HEK293 (cell line): ENCODE measurements at regions not wholly inside any gene's neighbourhood (a gene's known extent, or its start where the extent isn't known, plus 50 kb on each side); places are given as distances from the start of the nearest gene placed in this dataset.

Source experiments
- CTCF ChIA-PET: fragments of 350-600 bp; formaldehyde crosslinking; extraction: SDS; loops from one replicate; lab custom pipeline; 2021; ENCODE audit warnings: antibody characterized with exemption; lab: Yijun Ruan, JAX
- POLR2A ChIA-PET: fragments of 300-600 bp; formaldehyde crosslinking; extraction: SDS; loops from one replicate; lab custom pipeline; 2020; ENCODE audit warnings: antibody characterized with exemption, inconsistent platforms; lab: Yijun Ruan, JAX
- H3K27ac ChIP-seq: fragments of 200-500 bp; sonication (Bioruptor generic); 2 replicates; pipeline ENCODE4 v1.5.1; 2014; ENCODE audit warnings: low read depth, low read length, control low read depth, inconsistent platforms; ENCODE audit errors: extremely low read depth
- H3K36me3 ChIP-seq, 2 experiments: fragments of 200-500 bp in 1 of 2; sonication (Bioruptor generic) in 1 of 2; 1 replicate in 1 of 2; 2 replicates in 1 of 2; pipeline ENCODE4 v1.5.1; 2014 to 2017; ENCODE audit warnings: inconsistent platforms in 2 of 2, low read length in 2 of 2; ENCODE audit not compliant: control insufficient read depth in 2 of 2, insufficient read depth in 1 of 2
- H3K4me1 ChIP-seq: fragments of 200-500 bp; sonication (Bioruptor generic); 2 replicates; pipeline ENCODE4 v1.5.1; 2014; ENCODE audit warnings: mild to moderate bottlenecking, low read length, inconsistent platforms; ENCODE audit not compliant: control insufficient read depth, insufficient read depth
- H3K4me3 ChIP-seq: 2 replicates; pipeline ENCODE4 v1.5.1; 2011; ENCODE audit warnings: low read depth, mild to moderate bottlenecking, control low read depth, low read length, moderate library complexity
- H3K9me3 ChIP-seq: fragments of 200-500 bp; sonication (Bioruptor generic); 2 replicates; pipeline ENCODE4 v1.5.1; 2014; ENCODE audit warnings: low read depth, low read length, inconsistent platforms; ENCODE audit not compliant: control insufficient read depth, insufficient read depth
- BCL11B ChIP-seq: fragments of 450-650 bp; formaldehyde crosslinking; IDR thresholded peaks from 2 replicates; pipeline ENCODE4 v1.5.1; 2016; ENCODE audit warnings: low read depth, missing biosample characterization, missing genetic modification characterization
- KLF10 ChIP-seq: fragments of 450-650 bp; IDR thresholded peaks from 2 replicates; pipeline ENCODE4 v1.5.1; 2018; ENCODE audit warnings: missing biosample characterization, mild to moderate bottlenecking, missing genetic modification characterization
- KLF7 ChIP-seq: fragments of 450-650 bp; formaldehyde crosslinking; IDR thresholded peaks from 2 replicates; pipeline ENCODE4 v1.5.1; 2016; ENCODE audit warnings: missing biosample characterization, missing genetic modification characterization, borderline replicate concordance
- MZF1 ChIP-seq: fragments of 450-650 bp; formaldehyde crosslinking; IDR thresholded peaks from 2 replicates; pipeline ENCODE4 v1.5.1; 2017; ENCODE audit warnings: missing biosample characterization, missing genetic modification characterization, borderline replicate concordance
- SP3 ChIP-seq: fragments of 450-650 bp; formaldehyde crosslinking; IDR thresholded peaks from 2 replicates; pipeline ENCODE4 v1.5.1; 2016; ENCODE audit warnings: missing biosample characterization, missing genetic modification characterization
- ZBTB17 ChIP-seq: fragments of 450-650 bp; formaldehyde crosslinking; IDR thresholded peaks from 2 replicates; pipeline ENCODE4 v1.5.1; 2016; ENCODE audit warnings: missing biosample characterization, missing genetic modification characterization
- ZBTB48 ChIP-seq: fragments of 450-650 bp; formaldehyde crosslinking; IDR thresholded peaks from 2 replicates; pipeline ENCODE4 v1.5.1; 2016; ENCODE audit warnings: missing biosample characterization, missing genetic modification characterization
- ZBTB7A ChIP-seq: fragments of 450-650 bp; formaldehyde crosslinking; IDR thresholded peaks from 2 replicates; pipeline ENCODE4 v1.5.1; 2016; ENCODE audit warnings: low read depth, missing biosample characterization, missing genetic modification characterization
- ZEB2 ChIP-seq: fragments of 450-650 bp; formaldehyde crosslinking; IDR thresholded peaks from 2 replicates; pipeline ENCODE4 v1.5.1; 2016; ENCODE audit warnings: missing biosample characterization, missing genetic modification characterization
- ZFP37 ChIP-seq: fragments of 450-650 bp; formaldehyde crosslinking; IDR thresholded peaks from 2 replicates; pipeline ENCODE4 v1.5.1; 2016; ENCODE audit warnings: missing biosample characterization, missing genetic modification characterization
- ZNF155 ChIP-seq: fragments of 450-650 bp; formaldehyde crosslinking; IDR thresholded peaks from 2 replicates; pipeline ENCODE4 v1.5.1; 2016; ENCODE audit warnings: missing biosample characterization, missing genetic modification characterization
- ZNF362 ChIP-seq: fragments of 450-650 bp; formaldehyde crosslinking; IDR thresholded peaks from 2 replicates; pipeline ENCODE4 v1.5.1; 2016; ENCODE audit warnings: missing biosample characterization, missing genetic modification characterization
- ZNF561 ChIP-seq: fragments of 450-650 bp; IDR thresholded peaks from 2 replicates; pipeline ENCODE4 v1.5.1; 2018; ENCODE audit warnings: missing biosample characterization, missing genetic modification characterization, borderline replicate concordance
- ZNF624 ChIP-seq: fragments of 450-650 bp; formaldehyde crosslinking; IDR thresholded peaks from 2 replicates; pipeline ENCODE4 v1.5.1; 2017; ENCODE audit warnings: missing biosample characterization, missing genetic modification characterization
- ZNF677 ChIP-seq: fragments of 450-650 bp; IDR thresholded peaks from 2 replicates; pipeline ENCODE4 v1.5.0; 2018; ENCODE audit warnings: missing biosample characterization, mild to moderate bottlenecking, missing genetic modification characterization, moderate library complexity
- ZNF692 ChIP-seq: fragments of 450-650 bp; formaldehyde crosslinking; IDR thresholded peaks from 2 replicates; pipeline ENCODE4 v1.5.1; 2016; ENCODE audit warnings: missing biosample characterization, missing genetic modification characterization
- ZNF776 ChIP-seq: fragments of 450-650 bp; formaldehyde crosslinking; IDR thresholded peaks from 2 replicates; pipeline ENCODE4 v1.5.0; 2017; ENCODE audit warnings: missing biosample characterization, missing genetic modification characterization, borderline replicate concordance
- TF ChIP-seq, protein P1 (sequence below): fragments of 450-650 bp; formaldehyde crosslinking; IDR thresholded peaks from 2 replicates; pipeline ENCODE4 v1.5.1; 2016; ENCODE audit warnings: missing biosample characterization, missing genetic modification characterization
- TF ChIP-seq, protein P2 (sequence below): fragments of 450-650 bp; formaldehyde crosslinking; IDR thresholded peaks from 2 replicates; pipeline ENCODE4 v1.5.1; 2016; ENCODE audit warnings: missing biosample characterization, missing genetic modification characterization, borderline replicate concordance
- TF ChIP-seq, protein P3 (sequence below): fragments of 450-650 bp; formaldehyde crosslinking; IDR thresholded peaks from 2 replicates; pipeline ENCODE4 v1.5.1; 2016; ENCODE audit warnings: missing biosample characterization, missing genetic modification characterization

DNA sequence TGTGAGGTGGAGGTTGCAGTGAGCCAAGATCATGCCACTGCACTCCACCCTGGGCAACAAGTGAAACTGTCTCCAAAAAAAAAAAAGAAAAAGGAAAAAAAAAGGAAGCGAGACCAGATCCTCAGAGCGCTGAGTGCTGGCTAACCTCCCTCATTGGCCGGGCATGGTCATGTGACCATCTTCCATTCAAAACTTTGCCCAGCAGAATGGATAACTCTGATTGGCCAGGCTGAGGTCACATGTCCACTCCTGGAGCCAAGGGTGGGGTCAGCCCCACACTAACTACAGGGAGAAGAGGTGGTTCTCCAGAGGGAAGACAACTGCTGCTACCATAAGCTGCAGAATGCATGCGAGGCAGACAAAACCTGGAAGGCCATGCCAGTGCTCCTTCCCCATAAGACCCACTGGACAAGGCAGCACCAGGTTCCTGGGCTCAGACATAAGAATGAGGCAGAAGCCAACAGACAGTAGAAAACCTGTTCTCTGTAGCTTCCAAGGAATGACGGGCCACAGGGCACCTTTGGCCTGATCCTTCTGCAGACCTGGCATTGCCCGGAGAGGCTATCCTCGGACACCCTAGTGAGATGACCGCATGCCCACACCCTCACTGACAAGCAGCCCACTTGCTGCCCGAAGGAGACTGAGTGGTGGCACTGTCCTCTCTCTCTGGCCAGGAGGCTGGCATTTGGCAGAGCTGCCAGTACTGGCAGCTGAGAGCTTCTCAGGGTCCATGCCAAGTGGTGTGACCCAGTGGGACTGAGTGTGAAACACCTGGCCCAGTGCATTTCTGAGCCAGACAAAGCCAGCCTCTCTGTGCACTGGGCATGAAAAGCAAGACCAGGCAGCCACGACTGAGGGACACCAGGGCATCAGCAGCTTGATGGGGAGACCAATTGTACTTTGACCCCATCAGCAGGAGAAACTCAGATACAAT, 311.9 kb upstream of the SULF2 start:
- Histone ChIP-seq H3K36me3 (no peaks in the 10 kb centered on the region), H3K4me1 (no peaks in the 10 kb centered on the region), H3K27ac (no peak overlapping the region), H3K9me3 (no peaks in the 10 kb centered on the region), H3K4me3 (no peak overlapping the region)
- POLR2A ChIA-PET, result no interaction called here
- TF ChIP-seq MZF1 (no peak), ZNF776 (tag by site-specific recombination) (no peak)
- TF ChIP-seq, protein P1, sequence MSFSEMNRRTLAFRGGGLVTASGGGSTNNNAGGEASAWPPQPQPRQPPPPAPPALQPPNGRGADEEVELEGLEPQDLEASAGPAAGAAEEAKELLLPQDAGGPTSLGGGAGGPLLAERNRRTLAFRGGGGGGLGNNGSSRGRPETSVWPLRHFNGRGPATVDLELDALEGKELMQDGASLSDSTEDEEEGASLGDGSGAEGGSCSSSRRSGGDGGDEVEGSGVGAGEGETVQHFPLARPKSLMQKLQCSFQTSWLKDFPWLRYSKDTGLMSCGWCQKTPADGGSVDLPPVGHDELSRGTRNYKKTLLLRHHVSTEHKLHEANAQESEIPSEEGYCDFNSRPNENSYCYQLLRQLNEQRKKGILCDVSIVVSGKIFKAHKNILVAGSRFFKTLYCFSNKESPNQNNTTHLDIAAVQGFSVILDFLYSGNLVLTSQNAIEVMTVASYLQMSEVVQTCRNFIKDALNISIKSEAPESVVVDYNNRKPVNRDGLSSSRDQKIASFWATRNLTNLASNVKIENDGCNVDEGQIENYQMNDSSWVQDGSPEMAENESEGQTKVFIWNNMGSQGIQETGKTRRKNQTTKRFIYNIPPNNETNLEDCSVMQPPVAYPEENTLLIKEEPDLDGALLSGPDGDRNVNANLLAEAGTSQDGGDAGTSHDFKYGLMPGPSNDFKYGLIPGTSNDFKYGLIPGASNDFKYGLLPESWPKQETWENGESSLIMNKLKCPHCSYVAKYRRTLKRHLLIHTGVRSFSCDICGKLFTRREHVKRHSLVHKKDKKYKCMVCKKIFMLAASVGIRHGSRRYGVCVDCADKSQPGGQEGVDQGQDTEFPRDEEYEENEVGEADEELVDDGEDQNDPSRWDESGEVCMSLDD (tag by site-specific recombination), result no peak
- TF ChIP-seq, protein P2, sequence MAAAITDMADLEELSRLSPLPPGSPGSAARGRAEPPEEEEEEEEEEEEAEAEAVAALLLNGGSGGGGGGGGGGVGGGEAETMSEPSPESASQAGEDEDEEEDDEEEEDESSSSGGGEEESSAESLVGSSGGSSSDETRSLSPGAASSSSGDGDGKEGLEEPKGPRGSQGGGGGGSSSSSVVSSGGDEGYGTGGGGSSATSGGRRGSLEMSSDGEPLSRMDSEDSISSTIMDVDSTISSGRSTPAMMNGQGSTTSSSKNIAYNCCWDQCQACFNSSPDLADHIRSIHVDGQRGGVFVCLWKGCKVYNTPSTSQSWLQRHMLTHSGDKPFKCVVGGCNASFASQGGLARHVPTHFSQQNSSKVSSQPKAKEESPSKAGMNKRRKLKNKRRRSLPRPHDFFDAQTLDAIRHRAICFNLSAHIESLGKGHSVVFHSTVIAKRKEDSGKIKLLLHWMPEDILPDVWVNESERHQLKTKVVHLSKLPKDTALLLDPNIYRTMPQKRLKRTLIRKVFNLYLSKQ (tag by site-specific recombination), result no peak
- CTCF ChIA-PET, result no interaction called here

DNA sequence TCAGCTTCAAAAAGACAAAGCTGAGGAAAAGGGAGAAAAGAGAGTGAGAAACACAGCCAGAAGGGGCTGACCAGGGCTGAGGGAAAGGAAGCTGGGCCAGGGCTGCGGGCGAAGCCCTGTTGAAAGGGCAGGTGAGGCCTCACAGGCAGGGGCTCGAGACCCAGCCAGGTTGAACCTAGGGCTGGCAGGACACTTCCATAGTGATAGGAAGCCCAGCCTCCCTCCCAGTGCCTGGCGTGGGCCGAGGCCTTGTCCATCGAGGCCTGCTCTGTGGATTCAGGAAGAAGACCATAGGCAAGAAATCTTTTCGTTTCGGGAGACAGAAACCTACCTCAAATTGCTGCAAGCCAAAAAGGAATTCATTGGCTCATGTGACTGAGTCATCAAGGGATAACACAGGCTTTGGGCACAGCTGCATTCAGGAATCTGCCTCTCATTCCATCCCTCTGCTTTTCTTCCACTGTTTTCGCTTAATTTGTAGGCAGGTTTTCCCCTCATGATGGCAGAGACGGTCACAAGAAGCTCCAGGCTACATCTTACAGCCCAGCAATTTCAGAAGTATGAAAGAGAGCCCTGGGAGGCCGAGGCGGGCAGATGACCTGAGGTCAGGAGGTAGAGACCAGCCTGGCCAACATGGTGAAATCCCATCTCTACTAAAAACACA, 311.1 kb upstream of the SULF2 start:
- no peak overlapping the region for H3K27ac ChIP-seq
- no peaks in the 10 kb centered on the region for H3K9me3 ChIP-seq
- TF ChIP-seq SP3 (no peak), ZBTB7A (tag by site-specific recombination) (no peak), ZNF624 (tag by site-specific recombination) (no peak), ZBTB17 (tag by site-specific recombination) (no peak), ZNF155 (tag by site-specific recombination) (no peak), ZNF677 (tag by site-specific recombination) (no peak), ZNF362 (no peak), ZBTB48 (tag by site-specific recombination) (no peak), ZNF692 (tag by site-specific recombination) (no peak), KLF7 (tag by site-specific recombination) (no peak), ZEB2 (tag by site-specific recombination) (no peak), BCL11B (tag by site-specific recombination) (no peak), ZNF561 (tag by site-specific recombination) (no peak), KLF10 (tag by site-specific recombination) (no peak), ZFP37 (tag by site-specific recombination) (no peak)
- TF ChIP-seq, protein P3, sequence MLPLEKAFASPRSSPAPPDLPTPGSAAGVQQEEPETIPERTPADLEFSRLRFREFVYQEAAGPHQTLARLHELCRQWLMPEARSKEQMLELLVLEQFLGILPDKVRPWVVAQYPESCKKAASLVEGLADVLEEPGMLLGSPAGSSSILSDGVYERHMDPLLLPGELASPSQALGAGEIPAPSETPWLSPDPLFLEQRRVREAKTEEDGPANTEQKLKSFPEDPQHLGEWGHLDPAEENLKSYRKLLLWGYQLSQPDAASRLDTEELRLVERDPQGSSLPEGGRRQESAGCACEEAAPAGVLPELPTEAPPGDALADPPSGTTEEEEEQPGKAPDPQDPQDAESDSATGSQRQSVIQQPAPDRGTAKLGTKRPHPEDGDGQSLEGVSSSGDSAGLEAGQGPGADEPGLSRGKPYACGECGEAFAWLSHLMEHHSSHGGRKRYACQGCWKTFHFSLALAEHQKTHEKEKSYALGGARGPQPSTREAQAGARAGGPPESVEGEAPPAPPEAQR, result no peak
- no peaks in the 10 kb centered on the region for H3K36me3 ChIP-seq
- CTCF ChIA-PET, result no interaction called here
- no peak overlapping the region for H3K4me3 ChIP-seq
- POLR2A ChIA-PET, result no interaction called here
- no peaks in the 10 kb centered on the region for H3K4me1 ChIP-seq
